ENCODE measurements at regions not wholly inside any gene's neighbourhood (a gene's known extent, or its start where the extent isn't known, plus 50 kb on each side); places are given as distances from the start of the nearest gene placed in this dataset.

DNA sequence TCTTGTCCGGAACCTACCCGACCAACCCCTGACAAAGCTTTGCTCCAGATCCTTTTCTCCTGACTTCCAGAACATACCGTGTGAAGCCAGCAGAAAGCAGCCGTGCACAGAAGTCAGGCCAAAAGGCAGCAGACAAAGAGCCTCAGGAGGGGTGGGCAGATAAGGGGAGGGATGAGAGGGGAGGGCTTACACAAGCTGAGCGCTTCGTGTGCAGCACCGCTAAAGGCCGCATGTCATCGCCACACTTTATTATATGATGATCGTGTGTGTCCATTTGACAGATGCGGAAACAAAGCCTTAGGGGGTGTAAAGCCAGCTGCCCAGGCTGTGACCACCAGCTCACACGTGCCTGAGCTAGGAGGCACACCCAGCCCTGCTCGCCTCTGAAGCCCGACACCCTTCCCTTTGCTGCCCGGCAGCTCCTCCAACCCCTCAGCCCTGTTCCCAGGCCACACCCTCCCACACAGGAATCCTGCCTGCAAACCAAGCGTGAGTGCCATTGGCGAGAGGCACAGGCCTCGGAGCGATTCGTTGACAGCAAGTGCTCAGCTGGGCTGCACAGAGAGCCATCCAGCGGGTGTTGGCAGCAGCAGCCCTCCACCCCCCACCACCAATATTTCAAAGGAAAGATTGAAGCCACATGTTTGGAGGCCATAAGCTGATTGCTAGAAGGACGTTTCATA is 170.5 kb upstream of the SMIM23 start:
- no peak overlapping the region for H3K4me3 ChIP-seq (ENCODE audit: low read depth, low read length, poor library complexity, severe bottlenecking)
- no peaks in the 10 kb centered on the region for H4K20me1 ChIP-seq (ENCODE audit: insufficient read depth, low read length)
- no peak overlapping the region for H3K27ac ChIP-seq (ENCODE audit: low read depth, low read length, poor library complexity, severe bottlenecking)
- no peak overlapping the region for H2AFZ ChIP-seq (ENCODE audit: low read length)
- H3K27me3 ChIP-seq (ENCODE audit: insufficient read depth, low read length) = no peaks in the 10 kb centered on the region; the same call in 1 of the 2 replicates
- no peaks in the 10 kb centered on the region for H3K9me3 ChIP-seq (ENCODE audit: low read length)
- no peaks in the 10 kb centered on the region for H3K4me1 ChIP-seq (ENCODE audit: insufficient read depth, low read length, severe bottlenecking)
- no peaks in the 10 kb centered on the region for H3K36me3 ChIP-seq (ENCODE audit: insufficient read depth, low read length)
- no peaks in the 10 kb centered on the region for H3K79me2 ChIP-seq (ENCODE audit: insufficient read depth, low read length)
- H3K4me2 ChIP-seq (ENCODE audit: low read length) = no peak overlapping the region
- H3F3A ChIP-seq (ENCODE audit: insufficient read depth, low read length) = no peaks in the 10 kb centered on the region
- no peak overlapping the region for H3K9ac ChIP-seq (ENCODE audit: low read length)
- H3K9me2 ChIP-seq (ENCODE audit: low read depth, low read length) = no peaks in the 10 kb centered on the region
- TF ChIP-seq CTCF (IDR thresholded peaks at IDR 0.05; ENCODE audit: low read length) (no peak), EZH2 (IDR thresholded peaks at IDR 0.05; ENCODE audit: borderline replicate concordance, low read length) (no peak)

- Histone ChIP-seq H4K20me1 (ENCODE audit: insufficient read depth, low read length) (no peaks in the 10 kb centered on the region), H3K27ac (ENCODE audit: low read depth, low read length, poor library complexity, severe bottlenecking) (no peak overlapping the region), H3F3A (ENCODE audit: insufficient read depth, low read length) (no peaks in the 10 kb centered on the region), H3K27me3 (ENCODE audit: insufficient read depth, low read length) (no peaks in the 10 kb centered on the region; the same call in 1 of the 2 replicates), H3K9ac (ENCODE audit: low read length) (no peak overlapping the region), H3K9me3 (ENCODE audit: low read length) (no peaks in the 10 kb centered on the region), H2AFZ (ENCODE audit: low read length) (no peak overlapping the region), H3K36me3 (ENCODE audit: insufficient read depth, low read length) (no peaks in the 10 kb centered on the region), H3K79me2 (ENCODE audit: insufficient read depth, low read length) (no peaks in the 10 kb centered on the region), H3K4me1 (ENCODE audit: insufficient read depth, low read length, severe bottlenecking) (no peaks in the 10 kb centered on the region), H3K4me3 (ENCODE audit: low read depth, low read length, poor library complexity, severe bottlenecking) (no peak overlapping the region), H3K9me2 (ENCODE audit: low read depth, low read length) (no peaks in the 10 kb centered on the region), H3K4me2 (ENCODE audit: low read length) (no peak overlapping the region)
- TF ChIP-seq CTCF (IDR thresholded peaks at IDR 0.05; ENCODE audit: low read length) (no peak), EZH2 (IDR thresholded peaks at IDR 0.05; ENCODE audit: borderline replicate concordance, low read length) (no peak)
These were observed 169.6 kb upstream of the SMIM23 start for GRCh38 chr5:171615705-171616640.

GRCh38 chr5:171617266-171617665 is 168.4 kb upstream of the SMIM23 start:
- Histone ChIP-seq H3K9me3 (ENCODE audit: low read length) (no peaks in the 10 kb centered on the region), H3K27ac (ENCODE audit: low read depth, low read length, poor library complexity, severe bottlenecking) (no peak overlapping the region), H3K79me2 (ENCODE audit: insufficient read depth, low read length) (no peaks in the 10 kb centered on the region), H3F3A (ENCODE audit: insufficient read depth, low read length) (no peaks in the 10 kb centered on the region), H3K4me2 (ENCODE audit: low read length) (no peak overlapping the region), H3K4me3 (ENCODE audit: low read depth, low read length, poor library complexity, severe bottlenecking) (no peak overlapping the region), H3K27me3 (ENCODE audit: insufficient read depth, low read length) (no peaks in the 10 kb centered on the region; the same call in 1 of the 2 replicates), H3K9ac (ENCODE audit: low read length) (no peak overlapping the region), H2AFZ (ENCODE audit: low read length) (no peak overlapping the region), H3K36me3 (ENCODE audit: insufficient read depth, low read length) (no peaks in the 10 kb centered on the region), H3K4me1 (ENCODE audit: insufficient read depth, low read length, severe bottlenecking) (no peaks in the 10 kb centered on the region), H4K20me1 (ENCODE audit: insufficient read depth, low read length) (no peaks in the 10 kb centered on the region), H3K9me2 (ENCODE audit: low read depth, low read length) (no peaks in the 10 kb centered on the region)
- TF ChIP-seq EZH2 (IDR thresholded peaks at IDR 0.05; ENCODE audit: borderline replicate concordance, low read length) (no peak), CTCF (IDR thresholded peaks at IDR 0.05; ENCODE audit: low read length) (no peak)
